GM12891 (cell line): ENCODE measurements at regions not wholly inside any gene's neighbourhood (a gene's known extent, or its start where the extent isn't known, plus 50 kb on each side); places are given as distances from the start of the nearest gene placed in this dataset.
"Not testable (repeated sequence)": the region's sequence is repeated elsewhere in the genome, so short reads cannot be mapped to it uniquely, and the experiment has no call there.

Source experiments
- PAX5 ChIP-seq: IDR thresholded peaks from 2 replicates; pipeline ENCODE4 v1.6.1; 2011; ENCODE audit warnings: low read length, moderate library complexity, mild to moderate bottlenecking; ENCODE audit not compliant: insufficient read depth, severe bottlenecking
- POLR2A ChIP-seq: IDR thresholded peaks from 2 replicates; pipeline ENCODE4 v1.6.1; 2011; ENCODE audit warnings: low read depth, low read length, control low read depth
- POLR2AphosphoS5 ChIP-seq: IDR thresholded peaks from 2 replicates; pipeline ENCODE4 v1.6.1; 2011; ENCODE audit warnings: low read depth, low read length, control low read depth
- POU2F2 ChIP-seq: IDR thresholded peaks from 2 replicates; pipeline ENCODE4 v1.6.1; 2011; ENCODE audit warnings: low read depth, mild to moderate bottlenecking, control low read depth, low read length, moderate library complexity
- SPI1 ChIP-seq: IDR thresholded peaks from 2 replicates; pipeline ENCODE4 v1.6.1; 2011; ENCODE audit warnings: low read depth, low read length, control low read depth
- TAF1 ChIP-seq: IDR thresholded peaks from 2 replicates; pipeline ENCODE4 v1.6.1; 2011; ENCODE audit warnings: low read depth, low read length, control low read depth

DNA sequence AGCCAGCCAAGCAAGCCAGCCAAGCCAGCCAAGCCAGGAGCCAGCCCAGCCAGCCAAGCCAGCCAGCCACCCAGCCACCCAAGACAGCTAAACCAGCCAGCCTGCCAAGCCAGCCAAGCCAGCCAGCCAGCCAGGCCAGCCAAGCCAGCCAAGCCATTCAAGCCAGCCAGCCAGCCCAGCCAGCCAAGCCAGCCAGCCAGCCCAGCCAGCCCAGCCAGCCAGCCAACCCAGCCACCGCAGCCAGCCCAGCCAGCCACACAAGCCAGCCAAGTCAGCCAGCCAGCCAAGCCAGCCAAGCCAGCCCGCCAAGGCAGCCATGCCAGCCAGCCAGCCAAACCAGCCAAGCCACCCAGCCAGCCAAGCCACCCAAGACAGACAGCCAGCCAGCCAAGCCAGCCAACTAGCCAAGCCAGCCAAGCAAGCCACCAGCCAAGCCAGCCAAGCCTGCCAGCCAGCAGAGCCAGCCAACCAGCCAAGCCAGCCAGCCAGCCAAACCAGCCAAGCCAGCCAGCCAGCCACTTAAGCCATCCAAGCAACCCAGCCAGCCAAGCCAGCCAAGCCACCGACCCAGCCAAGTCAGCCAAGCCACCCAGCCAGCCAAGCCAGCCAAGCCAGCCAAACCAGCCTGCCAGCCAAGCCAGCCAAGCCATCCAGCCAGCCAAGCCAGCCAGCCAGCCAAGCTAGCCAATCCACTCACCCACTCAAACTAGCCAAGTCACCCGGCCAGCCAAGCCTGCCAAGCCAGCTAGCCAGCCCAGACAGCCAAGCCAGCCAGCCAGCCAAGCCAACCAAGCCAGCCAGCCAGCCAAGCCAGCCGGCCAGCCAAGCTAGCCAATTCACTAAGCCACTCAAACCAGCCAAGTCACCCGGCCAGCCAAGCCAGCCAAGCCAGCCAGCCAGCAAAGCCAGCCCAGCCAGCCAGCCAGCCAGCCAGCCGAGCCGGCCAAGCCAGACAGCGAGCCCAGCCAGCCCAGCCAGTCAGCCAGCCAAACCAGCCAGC lies 328.8 kb upstream of the PLGLB2 start:
- not testable (repeated sequence) for TF ChIP-seq POLR2A, POLR2AphosphoS5, PAX5, TAF1, SPI1, POU2F2
